GM21717 (cell line): ENCODE measurements at regions not wholly inside any gene's neighbourhood (a gene's known extent, or its start where the extent isn't known, plus 50 kb on each side); places are given as distances from the start of the nearest gene placed in this dataset.
A peak's percentile ranks its signal among the peaks of the same experiment; 100 is the strongest.

ENCODE experiments used
- ATAC-seq: cut with Tn5 transposase; IDR thresholded peaks from one replicate; pipeline ENCODE4 v1.9.1; 2021; ENCODE audit warnings: mild to moderate bottlenecking, moderate library complexity; ENCODE audit not compliant: unreplicated experiment

DNA sequence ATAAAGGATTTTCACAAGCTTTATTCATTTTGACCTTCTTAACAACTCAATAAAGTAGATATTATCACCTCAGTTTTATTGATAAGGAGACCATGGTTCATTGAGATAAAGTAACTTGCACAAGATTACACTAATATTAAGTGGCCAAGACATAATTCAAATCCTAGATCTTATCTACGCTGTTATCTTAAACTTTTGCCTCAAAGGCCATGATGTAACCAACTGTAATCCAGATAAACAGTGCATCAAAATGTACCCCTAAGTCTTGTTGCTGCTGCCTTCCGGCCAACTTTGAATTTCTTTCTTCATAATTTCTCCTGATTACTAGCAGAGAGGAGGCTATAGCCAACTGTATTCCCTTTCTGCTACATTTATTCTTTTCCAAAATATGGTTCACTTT is 1094.8 kb upstream of the PIK3C3 start:
- no peak for ATAC-seq

DNA sequence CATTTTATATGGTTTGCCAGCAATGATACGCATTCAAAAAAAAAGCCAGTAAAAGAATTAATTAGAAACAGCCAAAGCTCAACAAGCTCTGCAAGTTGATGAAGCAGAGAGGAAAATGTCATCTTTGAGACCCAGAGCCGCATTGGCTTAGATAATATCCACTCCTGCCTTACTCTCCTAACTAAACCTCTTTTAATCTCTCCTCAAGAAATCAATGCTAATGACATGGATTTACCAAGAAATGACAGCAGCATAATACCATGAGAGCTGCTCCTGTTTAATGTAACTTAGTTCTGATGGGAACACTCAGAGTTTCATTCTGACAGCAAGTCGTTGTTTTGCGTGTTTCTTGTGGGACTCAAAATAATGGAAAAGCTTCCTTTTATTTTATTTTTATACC is 1099.4 kb upstream of the PIK3C3 start:
- ATAC-seq = no peak

DNA sequence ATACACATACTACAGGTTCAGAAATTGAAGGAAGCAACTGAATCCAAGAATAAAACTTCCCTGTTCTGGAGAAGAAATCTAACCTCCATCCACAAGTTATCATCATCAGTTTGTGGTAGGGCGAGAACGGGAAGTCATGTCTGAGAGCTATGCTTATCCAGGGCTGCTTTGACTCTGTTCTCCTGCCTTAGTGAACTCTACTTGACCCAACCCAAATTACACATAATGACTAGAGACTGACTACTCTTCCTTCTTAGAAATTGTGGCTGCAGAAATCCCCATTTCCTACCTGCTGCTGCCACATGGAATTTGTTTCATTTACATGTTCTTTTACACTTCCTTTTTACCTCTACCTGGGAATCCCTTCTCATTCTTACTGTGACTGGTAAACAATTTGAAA is 1102.6 kb upstream of the PIK3C3 start:
- no peak for ATAC-seq

DNA sequence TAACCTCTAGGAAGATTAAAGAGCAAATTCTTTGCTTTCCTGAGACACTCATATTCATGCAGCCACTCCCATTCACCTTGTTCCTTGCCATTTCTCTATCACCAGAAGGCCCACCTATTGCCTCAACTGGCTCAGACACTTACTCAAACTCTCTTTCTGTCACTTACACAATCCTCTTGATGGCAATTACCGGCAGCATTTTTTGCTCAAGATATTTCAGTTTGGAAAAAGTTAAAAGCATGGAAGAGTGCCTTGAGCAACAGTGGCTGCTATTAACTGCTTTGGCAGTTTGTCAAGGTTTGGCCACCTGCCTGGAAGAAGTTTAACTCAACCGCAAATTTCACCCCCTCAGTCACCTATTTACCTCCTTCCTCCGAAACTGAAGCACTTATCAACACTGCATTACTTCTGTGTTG is 1104.0 kb upstream of the PIK3C3 start:
- no peak for ATAC-seq

DNA sequence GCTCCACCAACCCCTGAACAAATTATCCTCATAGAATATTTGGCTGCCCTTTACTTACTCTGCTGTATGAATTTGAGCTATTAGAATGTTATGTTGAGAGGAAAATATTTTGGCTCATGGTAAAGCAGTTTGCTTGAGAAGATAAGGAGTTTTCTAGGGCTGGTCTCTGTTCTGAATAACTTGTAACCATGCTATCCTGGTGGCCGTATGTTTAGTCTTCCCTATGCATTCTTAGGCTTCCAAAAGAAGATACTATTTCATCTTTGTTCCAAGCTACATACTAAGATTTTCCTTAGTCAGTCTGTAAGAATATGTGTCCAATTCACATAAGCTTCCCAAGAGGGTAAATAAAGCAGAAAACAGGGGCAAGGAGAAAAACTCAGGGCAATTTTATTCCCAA is 1105.1 kb upstream of the PIK3C3 start:
- ATAC-seq = no peak

DNA sequence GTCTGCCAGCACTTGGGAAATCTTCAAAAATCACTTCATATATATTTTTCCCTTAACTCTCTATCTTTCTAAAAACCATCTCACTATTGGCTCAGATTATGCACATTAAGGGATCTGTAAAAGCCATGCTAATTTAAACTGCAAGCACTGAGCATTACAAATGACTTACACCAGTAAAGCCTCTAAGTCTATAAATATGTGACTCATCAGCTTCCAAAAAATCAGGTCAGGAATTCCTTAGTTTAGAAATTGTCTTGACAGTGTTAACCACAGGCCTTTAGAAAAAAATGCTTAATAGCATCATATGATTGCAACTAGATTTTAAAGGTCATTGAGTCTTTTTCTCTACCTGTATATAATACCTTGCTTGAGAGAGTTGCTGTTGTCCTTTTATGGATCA is 1113.6 kb upstream of the PIK3C3 start:
- no peak for ATAC-seq

DNA sequence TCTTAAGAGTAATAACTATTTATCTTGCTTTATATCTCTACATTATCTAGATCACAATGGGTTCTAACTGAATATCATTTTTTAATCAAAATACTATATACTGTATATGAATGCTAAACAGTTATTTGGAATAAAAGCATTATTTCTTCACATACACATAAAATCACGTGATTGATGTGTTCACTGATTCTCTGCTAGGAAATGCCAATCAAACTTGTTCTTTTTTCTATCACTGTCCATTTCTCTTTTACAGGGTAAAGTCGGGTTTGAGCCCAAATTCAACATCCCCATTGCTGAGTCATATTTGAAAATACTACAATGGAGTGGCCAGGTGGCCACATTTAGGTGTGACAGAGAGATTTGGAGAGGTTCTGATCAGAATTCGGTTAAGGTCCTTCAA is 1114.0 kb upstream of the PIK3C3 start:
- ATAC-seq = no peak

DNA sequence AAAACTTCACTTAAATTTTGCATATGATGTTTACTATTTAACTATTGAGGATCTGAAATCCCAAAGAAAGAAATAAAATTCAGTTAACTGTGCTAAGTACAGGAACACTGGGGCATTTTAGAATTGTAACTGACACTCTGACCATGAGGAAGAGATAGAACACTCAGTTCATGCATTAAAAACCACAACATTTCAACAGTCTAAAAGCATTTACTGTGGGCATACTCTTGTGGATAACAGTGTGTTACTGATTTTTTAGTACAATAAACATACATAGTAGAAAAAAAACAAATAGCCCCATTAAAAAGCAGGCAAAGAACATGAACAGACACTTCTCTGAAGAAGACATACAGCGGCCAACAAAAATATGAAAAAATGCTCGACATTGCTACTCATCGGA is 1122.7 kb upstream of the PIK3C3 start:
- no peak for ATAC-seq

DNA sequence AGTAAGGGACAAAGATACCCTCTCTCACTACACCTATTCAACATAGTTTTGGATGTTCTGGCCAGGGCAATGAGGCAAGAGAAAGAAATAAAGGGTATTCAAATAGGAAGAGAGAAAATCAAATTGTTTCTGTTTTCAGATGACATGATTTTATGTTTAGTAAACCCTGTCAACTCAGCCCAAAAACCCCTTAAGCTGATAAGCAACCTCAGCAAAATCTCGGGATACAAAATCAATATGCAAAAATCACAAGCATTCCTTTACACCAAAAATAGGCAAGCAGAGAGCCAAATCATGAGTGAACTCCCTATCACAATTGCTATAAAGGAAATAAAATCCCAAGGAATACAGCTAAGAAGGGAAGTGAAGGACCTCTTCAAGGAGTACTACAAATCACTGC is 1130.7 kb upstream of the PIK3C3 start:
- no peak for ATAC-seq

DNA sequence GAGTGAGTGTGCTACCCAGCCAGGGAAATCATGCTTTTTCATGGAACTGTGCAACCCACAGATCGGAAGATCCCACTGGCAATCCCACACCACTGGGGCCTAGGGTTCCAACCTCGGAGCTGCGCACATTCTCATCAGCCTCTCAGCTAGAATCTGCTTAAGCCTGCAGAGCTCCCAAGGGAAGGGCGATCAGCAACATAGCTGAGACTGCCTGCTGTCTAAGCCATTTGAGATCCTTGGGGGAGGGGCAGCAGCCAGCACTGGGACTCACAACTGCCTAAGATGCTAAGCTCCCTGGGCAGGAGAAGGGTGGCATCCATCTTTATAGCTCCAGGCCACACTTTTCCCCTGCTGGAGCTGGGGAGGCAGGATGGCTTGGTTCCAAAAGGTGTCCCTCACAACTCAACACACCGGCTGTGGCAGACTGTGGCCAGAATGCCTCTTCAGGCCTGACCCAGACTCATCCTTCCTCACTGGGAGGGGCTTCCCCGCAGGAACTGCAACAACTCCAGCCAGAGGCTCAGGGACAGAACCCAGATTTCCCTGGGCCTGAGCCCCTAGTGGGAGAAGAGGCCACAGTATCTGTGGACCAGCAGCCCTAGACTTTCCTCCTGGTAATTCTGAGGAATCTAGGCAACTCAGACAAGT is 1133.3 kb upstream of the PIK3C3 start:
- ATAC-seq = no peak

DNA sequence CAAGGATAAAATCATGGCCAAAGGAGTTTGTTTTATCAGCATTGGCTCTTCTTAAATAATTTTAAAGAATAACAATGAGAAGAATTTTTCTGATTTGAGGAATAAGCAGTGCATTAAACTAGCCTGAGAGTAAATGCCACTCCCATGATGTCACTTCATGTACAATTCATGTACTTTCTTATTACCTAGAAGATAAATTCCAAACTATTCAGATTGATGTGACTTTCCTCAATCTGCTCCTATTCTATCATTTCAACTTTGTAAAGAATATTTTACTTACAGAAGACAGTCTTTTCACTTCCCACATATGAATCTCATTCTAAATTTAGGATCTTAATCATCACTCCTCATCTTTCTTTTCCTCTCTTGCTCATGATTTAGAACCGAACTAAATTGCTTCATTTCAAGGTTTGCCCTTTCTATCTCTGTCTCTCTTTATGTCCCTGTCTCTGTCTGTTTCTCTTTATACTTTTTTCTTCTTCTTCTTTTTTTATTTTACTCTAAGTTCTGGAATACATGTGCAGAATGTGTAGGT is 1142.0 kb upstream of the PIK3C3 start:
- ATAC-seq = no peak

DNA sequence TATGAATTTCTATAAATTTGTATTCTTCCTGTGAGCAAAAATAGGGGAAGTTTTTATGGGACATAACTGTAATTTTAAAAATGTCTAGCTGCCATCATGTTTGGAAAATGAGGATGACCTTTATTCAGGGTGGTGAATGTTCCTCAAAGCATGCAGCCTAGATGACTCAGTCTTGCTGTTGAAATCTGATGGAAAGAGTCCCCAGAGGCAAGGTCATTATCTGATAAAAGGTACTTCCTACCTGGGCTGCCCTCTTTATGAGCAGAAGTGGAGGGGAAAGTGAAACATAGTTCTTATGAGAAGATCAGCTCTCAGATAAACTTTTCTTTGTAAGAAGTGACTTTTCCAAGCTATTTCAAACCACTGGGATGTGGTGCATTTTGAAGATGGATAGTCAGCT is 1144.7 kb upstream of the PIK3C3 start:
- ATAC-seq = no peak

DNA sequence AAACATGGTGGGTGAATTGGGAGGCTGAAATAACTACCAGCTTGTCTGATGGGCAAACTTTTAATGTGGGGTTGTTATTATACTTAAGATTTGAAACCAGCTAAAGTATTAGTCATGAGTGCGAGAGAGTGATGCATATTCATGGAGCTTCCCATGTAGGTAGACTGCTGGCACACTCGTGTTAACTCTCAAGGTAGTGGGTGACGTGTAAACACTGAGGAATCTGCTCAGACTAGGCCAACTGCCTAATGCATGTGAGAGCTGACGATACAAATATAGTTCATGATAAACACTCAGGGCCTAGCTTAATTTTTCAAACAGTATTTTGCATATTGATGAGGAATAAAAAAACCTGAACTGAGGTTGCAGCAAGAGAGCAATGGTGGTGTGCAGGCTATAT is 1165.7 kb upstream of the PIK3C3 start:
- ATAC-seq = no peak

DNA sequence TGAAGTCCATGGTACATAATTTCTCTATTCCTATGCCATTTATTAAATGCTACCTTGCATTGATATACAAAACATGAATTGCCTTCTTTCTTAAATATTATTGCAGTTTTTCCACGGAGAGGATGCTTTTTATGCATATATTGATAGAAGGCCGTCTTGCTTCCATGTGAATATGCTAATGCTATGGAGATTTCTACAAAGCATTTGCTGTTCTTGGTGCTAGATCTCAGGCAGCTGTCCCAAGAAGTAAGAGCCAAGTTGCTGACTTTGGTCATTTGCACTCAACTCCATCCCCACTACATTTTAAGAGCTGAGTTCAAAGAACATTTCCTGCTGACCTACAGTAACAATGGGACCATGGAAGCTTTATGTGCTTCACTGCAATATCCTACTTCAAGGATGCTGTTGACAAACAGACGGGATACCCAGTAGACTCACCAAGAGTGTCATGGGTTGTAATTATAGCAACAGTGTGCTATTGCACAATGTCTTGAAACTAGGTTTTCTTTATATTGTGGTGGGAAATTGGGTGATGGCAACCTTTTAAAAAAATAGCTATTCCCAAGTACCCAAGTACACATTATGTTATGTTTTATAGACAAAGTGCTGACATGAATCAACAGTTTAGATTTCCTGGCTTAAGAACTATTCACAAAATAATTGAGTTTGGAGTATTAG is 1172.4 kb upstream of the PIK3C3 start:
- no peak for ATAC-seq

DNA sequence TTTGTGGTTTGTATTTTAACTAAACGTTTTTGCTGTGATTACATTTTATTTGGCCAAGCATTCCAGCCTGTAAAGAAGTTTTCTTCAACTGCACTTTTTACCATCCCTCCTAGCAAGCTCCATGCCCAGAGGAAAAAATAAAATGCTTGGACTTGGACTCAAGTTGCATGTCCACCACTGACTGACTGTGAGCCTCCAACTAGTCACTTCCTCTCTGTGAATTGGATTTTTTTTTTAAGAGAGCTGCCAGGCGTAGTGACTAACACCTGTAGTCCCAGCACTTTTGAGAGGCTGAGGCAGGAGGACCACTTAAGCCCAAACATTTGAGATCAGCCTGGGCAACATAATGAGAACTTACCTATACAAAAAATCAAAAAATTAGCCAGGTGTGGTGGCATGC is 1185.2 kb upstream of the PIK3C3 start:
- no peak for ATAC-seq

DNA sequence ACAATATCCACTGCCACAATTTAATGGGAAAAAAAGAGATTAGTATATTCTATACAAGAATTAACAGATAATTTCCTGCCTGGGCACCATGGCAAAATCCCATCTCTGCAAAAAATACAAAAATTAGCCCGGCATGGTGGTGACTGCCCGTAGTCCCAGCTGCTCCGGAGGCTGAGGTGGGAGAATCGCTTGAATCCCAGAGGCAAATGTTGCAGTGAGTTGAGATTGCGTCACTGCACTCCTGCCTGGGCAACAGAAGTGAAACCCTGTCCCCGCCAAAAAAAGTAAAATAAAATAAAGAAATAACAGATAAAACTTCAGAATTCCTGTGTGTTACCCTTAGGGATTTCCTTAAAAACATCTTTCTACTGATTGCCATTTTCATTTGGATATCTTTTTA is 1194.8 kb upstream of the PIK3C3 start:
- no peak for ATAC-seq

DNA sequence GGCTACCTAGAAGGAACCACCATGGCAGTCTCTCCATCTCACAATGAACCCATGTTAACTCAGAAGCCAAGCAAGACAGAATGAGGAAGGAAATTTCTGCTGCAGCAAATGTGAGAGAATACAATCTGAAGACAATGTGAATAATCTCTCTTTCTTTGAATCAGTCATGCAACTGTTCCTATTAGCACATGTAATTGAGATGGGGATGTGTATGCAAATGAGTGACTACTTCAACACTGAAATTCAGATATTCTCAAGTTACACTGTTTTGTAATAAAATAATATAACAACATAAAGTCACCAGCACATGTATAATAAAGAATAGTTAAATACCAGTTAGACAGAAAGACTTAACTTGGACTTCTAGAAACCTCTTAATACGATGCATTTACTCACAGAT is 1200.6 kb upstream of the PIK3C3 start:
- ATAC-seq = no peak

DNA sequence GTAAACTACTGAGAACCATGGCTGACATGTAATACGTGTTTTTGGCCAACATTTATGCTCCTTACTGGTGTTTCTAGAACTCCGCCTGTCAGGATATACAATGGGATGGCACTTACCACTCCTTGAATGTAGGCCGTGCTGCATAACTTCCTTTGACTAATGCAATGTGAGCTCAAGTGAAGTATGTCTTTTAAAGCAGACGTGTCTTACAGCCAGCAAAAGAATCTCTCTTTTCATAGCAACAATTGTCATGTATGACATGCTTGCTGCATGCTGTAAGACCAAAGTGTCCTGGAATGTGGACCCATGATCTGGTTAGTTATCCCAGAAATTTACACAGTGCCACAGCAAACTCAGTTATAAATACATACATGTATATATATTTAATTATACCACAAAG is 1202.7 kb upstream of the PIK3C3 start:
- ATAC-seq = no peak

DNA sequence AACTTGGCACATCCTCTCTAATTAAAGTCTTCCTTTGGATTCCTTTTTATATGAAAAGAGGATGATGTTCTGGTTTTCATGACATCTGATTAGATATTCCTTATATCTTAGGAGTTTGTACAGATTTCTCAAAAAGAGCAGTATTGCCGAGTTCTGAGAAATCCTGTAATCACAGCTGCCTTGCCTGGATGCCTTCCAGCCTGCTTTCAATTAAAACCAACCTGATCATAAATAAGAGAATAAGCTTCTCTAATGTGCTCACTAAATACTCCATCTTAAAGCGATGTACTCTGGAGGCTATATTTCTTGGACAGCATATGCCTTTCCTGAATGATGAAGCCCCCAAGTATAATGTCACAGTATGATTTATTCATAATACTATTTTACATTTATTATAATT is 1203.8 kb upstream of the PIK3C3 start:
- ATAC-seq = no peak

DNA sequence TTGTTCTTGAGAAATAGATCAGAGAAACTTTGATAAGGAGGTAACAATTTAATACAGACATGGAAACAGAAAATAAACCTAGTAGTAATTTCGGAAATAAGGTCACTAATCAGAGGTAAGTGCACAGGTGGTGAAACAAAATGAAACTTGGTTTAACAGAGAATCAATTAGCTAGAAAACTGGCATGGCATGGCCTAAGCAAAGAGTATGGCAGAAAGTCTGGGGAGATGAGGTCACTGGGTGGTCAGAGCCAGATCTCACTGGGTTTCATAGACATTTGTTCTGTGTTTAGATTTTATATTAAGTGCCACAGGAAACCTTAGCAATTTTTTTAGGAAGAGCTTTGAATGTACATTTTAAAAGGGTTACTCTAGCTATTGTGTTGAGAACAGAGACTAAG is 1216.0 kb upstream of the PIK3C3 start:
- no peak for ATAC-seq

DNA sequence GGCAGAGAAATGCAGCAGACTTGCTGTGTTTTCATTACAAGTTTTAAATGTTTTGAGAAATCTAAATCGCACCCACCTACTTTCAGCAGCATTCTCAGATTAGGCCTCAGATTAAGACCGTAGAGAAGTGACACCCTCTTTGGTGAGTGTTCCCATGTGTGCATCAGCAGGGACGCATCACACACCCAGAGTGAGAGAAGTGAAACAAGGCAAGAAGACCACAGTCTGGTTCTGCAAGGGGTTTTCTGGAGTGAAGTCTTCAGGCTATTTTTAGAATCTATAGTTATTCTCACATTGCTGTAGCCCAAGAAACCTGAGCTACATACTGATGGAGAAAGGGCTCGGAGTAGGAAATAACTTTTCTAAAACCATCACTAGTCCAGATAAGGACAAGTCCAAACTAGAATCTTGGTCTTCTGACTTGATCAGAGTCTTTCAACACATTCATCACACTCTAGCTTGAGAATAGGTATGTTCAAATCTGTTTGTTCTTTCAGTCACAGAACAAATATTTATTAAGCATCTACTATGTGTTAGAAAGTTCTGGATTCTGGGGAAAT is 1216.6 kb upstream of the PIK3C3 start:
- ATAC-seq = peak; percentile 97

DNA sequence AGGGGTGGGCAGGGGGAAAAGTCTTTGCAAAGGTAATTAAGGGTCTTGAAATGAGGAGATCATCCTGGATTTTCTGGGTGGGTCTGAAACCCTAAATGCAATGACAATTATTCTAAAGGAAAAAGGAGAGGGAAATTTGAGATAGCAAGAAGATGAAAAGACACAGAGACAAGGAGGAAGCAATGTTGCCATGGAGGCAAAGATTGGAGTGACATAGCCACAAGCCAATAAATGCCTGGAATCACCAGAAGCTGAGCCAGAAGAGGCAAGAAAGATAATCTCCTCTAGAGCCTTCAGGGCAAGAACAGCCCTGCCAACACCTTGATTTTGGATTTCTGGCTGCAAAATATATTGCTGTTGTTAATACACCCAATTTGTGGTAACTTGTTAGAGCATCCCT is 1246.3 kb upstream of the PIK3C3 start:
- ATAC-seq = no peak
